ENCODE measurements at regions not wholly inside any gene's neighbourhood (a gene's known extent, or its start where the extent isn't known, plus 50 kb on each side); places are given as distances from the start of the nearest gene placed in this dataset.

GRCh38 chr13:39159393-39159792, 121.1 kb downstream of the NHLRC3 start:
- no peak for DNase-seq (ENCODE audit: low read depth in 2 of 3, low spot score in 2 of 3)

DNA sequence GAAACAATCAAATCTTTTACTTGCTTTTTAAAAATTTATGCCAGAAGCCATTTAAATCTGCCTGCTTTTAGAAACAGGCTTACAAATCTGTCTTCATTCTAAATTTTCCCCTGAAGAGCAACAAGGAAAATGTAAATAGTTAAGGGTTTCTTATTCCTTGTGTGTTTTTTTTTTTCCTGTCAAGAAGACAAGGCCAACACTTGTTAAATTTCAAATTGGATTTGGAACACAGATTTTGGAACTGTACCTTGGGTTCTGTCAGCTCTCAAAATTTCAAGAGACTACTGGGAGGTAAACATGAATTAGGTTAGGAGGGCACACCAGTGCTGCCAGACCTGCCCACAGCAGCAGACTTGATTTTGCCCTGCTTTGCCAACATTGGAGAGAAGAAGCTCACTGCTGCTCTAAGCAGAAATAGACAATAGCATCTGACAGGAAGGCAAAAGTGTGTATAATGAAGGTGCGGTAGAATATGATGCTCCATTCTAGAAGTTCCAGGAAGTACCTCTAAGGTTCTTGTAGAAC, 121.7 kb downstream of the NHLRC3 start:
- DNase-seq (ENCODE audit: low read depth in 2 of 3, low spot score in 2 of 3), result no peak

GRCh38 chr13:39167018-39167417, 128.8 kb downstream of the NHLRC3 start:
- DNase-seq (ENCODE audit: low read depth in 2 of 3, low spot score in 2 of 3), result no peak

- DNase-seq (ENCODE audit: low read depth in 2 of 3, low spot score in 2 of 3), result no peak
Measured at GRCh38 chr13:39170711-39171110, 132.5 kb downstream of the NHLRC3 start.

DNA sequence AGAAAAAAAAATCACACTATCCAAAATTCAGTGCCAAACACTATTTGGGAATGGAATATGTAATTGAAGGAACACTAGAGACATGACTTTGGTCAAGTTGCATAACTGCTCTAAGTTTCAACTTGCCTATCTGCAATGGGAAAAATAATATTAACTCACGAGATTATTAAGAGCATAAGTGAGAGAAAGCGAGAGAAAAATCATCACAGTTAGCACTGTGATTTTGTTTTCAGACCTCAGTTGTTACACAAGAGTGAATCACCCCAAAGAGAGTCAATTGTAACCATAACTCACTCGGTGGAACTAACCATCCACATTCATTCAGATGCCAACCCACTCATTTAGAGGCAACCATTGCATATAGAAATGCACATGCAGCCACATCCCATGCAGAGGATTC, 147.1 kb downstream of the NHLRC3 start:
- no peak for DNase-seq (ENCODE audit: low read depth in 2 of 3, low spot score in 2 of 3)

DNA sequence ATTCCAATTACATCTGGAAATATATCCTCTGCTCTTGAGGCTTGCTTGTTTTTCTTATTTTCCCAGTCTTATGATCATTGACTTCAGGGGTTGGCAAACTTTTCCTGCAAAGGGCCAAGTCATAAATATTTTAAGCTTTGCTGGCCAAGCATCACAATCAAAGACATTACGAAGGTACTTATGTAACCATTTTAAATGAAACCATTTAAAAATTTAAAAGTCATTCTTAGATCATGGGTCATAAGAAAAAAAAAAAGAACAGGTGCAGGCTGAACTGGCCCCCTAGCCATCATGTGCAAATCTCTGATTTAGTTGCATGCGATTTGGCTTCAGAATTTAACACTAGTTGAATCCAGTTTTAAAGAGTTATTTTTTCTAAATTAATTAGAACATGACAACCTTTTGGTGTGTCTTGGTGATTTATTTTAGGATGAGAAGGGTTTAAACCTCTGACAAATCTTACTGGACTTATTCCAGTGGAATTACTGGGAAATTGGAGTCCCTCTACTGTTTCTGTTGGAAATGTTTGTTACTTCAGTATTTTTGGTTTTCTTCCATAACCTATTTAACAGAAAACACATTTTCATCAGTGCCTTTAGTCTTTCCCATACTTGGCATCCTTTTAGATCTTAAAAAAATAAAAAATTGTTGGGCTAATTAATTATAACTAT, 148.1 kb downstream of the NHLRC3 start:
- no peak for DNase-seq (ENCODE audit: low read depth in 2 of 3, low spot score in 2 of 3)

DNA sequence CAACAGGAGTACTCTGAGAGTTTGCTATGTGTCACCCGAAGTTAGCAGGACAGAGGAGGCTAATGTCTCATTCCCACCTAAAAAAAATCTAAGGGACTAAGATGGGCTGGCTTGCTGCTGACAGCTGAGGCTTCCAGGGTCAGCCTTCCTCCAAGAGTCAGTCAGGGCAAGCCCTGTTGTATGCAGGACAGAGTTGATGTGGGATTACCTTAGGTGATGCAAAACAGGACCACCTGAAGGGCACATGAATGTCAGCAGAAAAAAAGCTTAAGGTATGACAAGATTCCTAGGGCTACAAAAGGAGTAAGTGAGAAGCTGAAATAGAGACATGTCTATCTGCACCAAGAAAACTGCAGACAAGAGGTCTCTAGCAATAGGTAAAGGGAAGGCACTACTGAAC, 151.5 kb downstream of the NHLRC3 start:
- no peak for DNase-seq (ENCODE audit: low read depth in 2 of 3, low spot score in 2 of 3)

- DNase-seq (ENCODE audit: low read depth in 2 of 3, low spot score in 2 of 3), result no peak
Measured at GRCh38 chr13:39196965-39197646, 158.8 kb downstream of the NHLRC3 start.

DNA sequence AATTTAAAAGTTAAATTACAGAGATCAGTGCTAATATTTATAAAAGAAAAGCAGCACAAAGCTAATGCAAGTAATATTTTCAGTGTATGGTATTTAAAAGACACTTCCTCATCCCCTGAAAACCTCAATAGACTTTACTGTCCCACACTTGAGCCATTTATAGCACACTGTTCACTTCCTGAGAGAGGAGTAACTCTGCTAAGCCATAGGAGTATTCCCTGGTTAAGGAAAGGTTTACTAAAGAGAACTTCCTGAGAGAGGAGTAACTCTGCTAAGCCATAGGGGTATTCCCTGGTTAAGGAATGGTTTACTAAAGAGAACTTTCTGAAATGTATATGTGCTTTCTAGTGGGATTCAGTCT, 159.4 kb downstream of the NHLRC3 start:
- no peak for DNase-seq (ENCODE audit: low read depth in 2 of 3, low spot score in 2 of 3)

GRCh38 chr13:39200249-39200910, 162.1 kb downstream of the NHLRC3 start:
- no peak for DNase-seq (ENCODE audit: low read depth in 2 of 3, low spot score in 2 of 3)

DNA sequence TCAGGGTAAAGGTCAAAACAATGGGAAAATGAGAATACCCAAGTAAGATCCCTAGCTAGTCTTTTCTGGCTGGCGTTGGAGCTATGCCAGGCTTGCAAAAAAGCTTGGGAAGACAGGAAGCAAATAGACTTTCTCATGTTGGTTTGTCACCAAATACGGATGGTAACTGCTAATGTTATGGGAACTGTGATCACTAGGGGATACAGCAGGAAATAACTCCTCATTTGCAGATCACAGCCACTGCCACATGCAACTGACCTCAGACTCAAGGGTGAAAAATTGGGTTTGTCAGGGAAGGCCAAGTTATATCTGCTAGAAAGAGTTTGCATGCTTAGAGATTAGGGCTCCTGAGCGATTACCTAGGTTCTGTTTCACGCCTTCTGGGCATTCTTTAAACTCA, 162.9 kb downstream of the NHLRC3 start:
- no peak for DNase-seq (ENCODE audit: low read depth in 2 of 3, low spot score in 2 of 3)

GRCh38 chr13:39202746-39203145, 164.5 kb downstream of the NHLRC3 start:
- DNase-seq (ENCODE audit: low read depth in 2 of 3, low spot score in 2 of 3), result no peak

DNA sequence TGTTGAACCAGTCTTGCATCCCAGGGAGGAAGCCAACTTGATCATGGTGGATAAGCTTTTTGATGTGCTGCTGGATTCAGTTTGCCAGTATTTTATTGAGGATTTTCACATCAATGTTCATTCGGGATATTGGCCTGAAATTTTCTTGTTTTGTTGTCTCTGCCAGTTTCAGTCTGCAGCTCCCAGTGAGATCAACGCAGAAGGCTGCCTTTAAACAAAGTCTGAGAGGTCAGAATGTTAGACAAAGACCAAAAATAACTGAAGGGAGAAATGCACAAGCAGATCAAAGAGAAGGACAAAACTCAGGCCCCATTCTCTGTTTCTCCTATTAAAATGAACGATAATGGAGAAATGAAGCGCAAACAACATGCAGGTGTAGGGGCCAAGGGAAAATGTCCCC, 170.4 kb downstream of the NHLRC3 start:
- DNase-seq (ENCODE audit: low read depth in 2 of 3, low spot score in 2 of 3), result no peak

DNA sequence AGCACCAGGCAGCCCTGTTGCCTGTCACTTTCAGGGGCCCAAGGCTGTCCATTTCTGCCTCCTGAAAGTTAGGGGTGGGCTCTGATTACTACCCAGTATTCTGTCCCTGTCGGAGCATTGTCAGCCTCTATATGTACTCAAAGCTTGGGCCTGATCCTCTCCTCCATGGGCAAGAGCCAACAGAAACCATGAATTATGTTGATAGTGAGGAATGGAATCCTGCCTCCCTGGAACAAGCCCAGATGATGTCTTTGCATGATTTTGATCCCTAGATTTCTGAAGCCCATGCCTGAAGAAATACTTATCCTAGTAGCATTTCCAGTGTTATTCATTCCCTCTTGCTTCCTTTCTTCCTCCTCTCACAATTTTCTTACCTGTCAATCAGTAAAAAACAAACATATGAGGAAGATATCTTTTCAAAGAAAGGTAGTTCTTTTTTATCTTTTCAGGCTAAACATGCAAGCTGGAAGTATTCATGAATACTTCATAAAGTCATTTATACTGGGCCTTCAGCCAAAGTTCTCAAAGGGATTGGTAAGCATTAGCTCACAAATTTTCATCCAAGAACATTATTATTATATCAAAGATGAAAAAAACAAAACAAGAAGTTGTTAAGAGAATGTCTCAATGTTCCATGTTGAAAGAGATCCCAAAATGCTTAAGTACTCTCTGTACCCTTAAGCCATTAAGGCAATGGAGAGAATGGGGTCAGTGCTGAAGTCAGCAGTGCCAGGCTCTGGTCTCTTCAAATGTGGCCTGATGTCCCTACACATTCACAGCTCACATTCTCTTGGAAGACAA, 171.7 kb downstream of the NHLRC3 start:
- no peak for DNase-seq (ENCODE audit: low read depth in 2 of 3, low spot score in 2 of 3)

DNA sequence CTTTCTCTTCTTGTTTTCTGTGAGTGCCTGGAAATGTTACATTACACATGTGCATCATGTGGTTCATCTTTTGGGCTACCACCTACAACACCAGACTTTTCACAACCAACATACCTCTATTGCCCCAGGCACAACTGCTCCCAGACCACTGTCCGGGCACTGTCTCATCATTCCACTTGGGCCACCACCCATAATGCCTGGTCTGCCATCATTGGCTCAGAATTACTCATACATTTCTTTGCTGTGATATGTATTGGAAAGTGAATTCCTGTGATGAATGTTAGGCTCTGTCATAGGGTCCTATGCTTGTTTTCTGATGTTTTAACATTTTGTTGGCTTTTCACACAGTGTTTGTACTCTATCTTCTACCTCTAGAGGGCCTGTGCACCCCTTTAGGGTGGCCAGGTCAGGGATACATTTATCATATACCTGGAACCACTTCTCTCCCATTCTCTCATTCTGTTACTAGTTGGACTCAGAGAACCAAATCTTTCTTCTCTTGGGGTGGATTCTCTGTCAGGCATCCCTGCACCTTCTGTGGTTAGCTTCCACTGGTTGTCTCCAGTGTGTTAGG, 172.8 kb downstream of the NHLRC3 start:
- DNase-seq (ENCODE audit: low read depth in 2 of 3, low spot score in 2 of 3), result no peak

DNA sequence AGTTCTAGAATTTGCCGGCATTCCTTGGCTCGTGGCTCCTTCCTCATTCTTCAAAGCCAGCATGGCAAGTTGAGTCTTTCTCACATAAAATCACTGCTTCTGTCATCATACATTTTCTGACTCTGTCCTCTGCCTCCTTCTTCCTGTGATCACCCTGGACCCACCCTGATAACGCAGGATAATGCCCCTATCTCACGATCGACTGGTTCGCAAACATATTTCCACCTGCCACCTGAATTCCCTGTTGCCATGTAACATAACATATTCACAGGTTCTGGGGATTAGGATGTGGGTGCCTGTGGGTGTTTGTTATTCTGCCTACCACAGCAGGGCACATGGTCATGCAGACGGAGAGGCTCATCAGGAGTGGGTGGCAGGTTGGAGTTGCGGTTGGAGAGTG, 177.7 kb downstream of the NHLRC3 start:
- no peak for DNase-seq (ENCODE audit: low read depth in 2 of 3, low spot score in 2 of 3)

DNA sequence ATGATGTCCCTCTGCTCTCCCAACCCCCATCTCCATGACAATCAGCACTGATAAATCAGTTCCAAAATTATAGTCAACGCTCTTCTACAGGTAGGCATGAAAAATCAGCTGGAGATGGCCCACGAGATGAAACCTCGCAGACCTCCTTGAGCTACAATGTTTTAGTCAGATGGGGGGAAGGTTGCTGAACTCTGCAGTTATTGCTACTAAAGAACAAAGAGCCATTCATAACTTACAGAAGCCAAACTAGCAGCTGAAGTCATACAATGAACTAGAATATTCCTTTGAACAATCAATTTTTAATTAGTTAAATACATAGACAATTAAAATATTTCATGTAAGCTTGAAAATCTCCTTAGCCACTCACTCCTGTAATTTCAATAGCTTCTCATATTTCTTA, 179.2 kb downstream of the NHLRC3 start:
- no peak for DNase-seq (ENCODE audit: low read depth in 2 of 3, low spot score in 2 of 3)

GRCh38 chr13:39224671-39225240, 186.5 kb downstream of the NHLRC3 start:
- no peak for DNase-seq (ENCODE audit: low read depth in 2 of 3, low spot score in 2 of 3)

GRCh38 chr13:39225860-39226259, 187.6 kb downstream of the NHLRC3 start:
- no peak for DNase-seq (ENCODE audit: low read depth in 2 of 3, low spot score in 2 of 3)

- DNase-seq (ENCODE audit: low read depth in 2 of 3, low spot score in 2 of 3), result no peak
Measured at GRCh38 chr13:39226359-39226758, 188.1 kb downstream of the NHLRC3 start.
